SKM-1 treated with dmso at 0.1 percent for 144 hours (cell line): ENCODE measurements at regions not wholly inside any gene's neighbourhood (a gene's known extent, or its start where the extent isn't known, plus 50 kb on each side); places are given as distances from the start of the nearest gene placed in this dataset.

Experiments
- DNase-seq: peaks from one replicate; lab custom pipeline; 2025; ENCODE audit not compliant: unreplicated experiment; lab: John Stamatoyannopoulos, UW

GRCh38 chr11:109553284-109553683 is 131.3 kb downstream of the C11orf87 start:
- DNase-seq, result peak; percentile 3

GRCh38 chr11:109554951-109555350 is 133.0 kb downstream of the C11orf87 start:
- DNase-seq, result no peak

GRCh38 chr11:109564241-109564640 is 142.3 kb downstream of the C11orf87 start:
- DNase-seq, result no peak

- DNase-seq, result no peak
Observed at GRCh38 chr11:109582470-109582869, 160.5 kb downstream of the C11orf87 start.

- DNase-seq, result no peak
Observed at GRCh38 chr11:109584001-109584972, 162.3 kb downstream of the C11orf87 start.

GRCh38 chr11:109586789-109587188 is 164.8 kb downstream of the C11orf87 start:
- no peak for DNase-seq

GRCh38 chr11:109590782-109591181 is 168.8 kb downstream of the C11orf87 start:
- DNase-seq, result no peak

GRCh38 chr11:109597336-109597735 is 175.3 kb downstream of the C11orf87 start:
- DNase-seq, result no peak

GRCh38 chr11:109604481-109605400 is 182.8 kb downstream of the C11orf87 start:
- no peak for DNase-seq

GRCh38 chr11:109606256-109606655 is 184.3 kb downstream of the C11orf87 start:
- DNase-seq, result no peak

- no peak for DNase-seq
Observed at GRCh38 chr11:109609454-109610185, 187.6 kb downstream of the C11orf87 start.

GRCh38 chr11:109612496-109612895 is 190.5 kb downstream of the C11orf87 start:
- DNase-seq, result peak; percentile 16

GRCh38 chr11:109619498-109619897 is 197.5 kb downstream of the C11orf87 start:
- DNase-seq, result no peak

GRCh38 chr11:109629734-109630133 is 207.7 kb downstream of the C11orf87 start:
- DNase-seq, result no peak

- no peak for DNase-seq
Observed at GRCh38 chr11:109641549-109641948, 219.6 kb downstream of the C11orf87 start.

- DNase-seq, result no peak
Observed at GRCh38 chr11:109644152-109644551, 222.2 kb downstream of the C11orf87 start.

- no peak for DNase-seq
Observed at GRCh38 chr11:109648804-109649203, 226.8 kb downstream of the C11orf87 start.

GRCh38 chr11:109654091-109654490 is 232.1 kb downstream of the C11orf87 start:
- DNase-seq, result no peak

GRCh38 chr11:109658190-109658589 is 236.2 kb downstream of the C11orf87 start:
- DNase-seq, result no peak

- DNase-seq, result no peak
Observed at GRCh38 chr11:109667719-109668118, 245.7 kb downstream of the C11orf87 start.
